Esophagus (tissue), 2 donors: ENCODE measurements at regions not wholly inside any gene's neighbourhood (a gene's known extent, or its start where the extent isn't known, plus 50 kb on each side); places are given as distances from the start of the nearest gene placed in this dataset.

Experiments
- H3K27ac ChIP-seq, 2 donors: one replicate each; pipeline ENCODE4 v1.5.1; 2013; ENCODE audit warnings: low read depth in 2 of 2, mild to moderate bottlenecking in 2 of 2, inconsistent platforms in 1 of 2, low read length in 1 of 2, moderate library complexity in 1 of 2
- H3K27me3 ChIP-seq, 2 donors: one replicate each; pipeline ENCODE4 v1.6.1; 2013; ENCODE audit warnings: low read length in 2 of 2, control low read depth in 1 of 2, mild to moderate bottlenecking in 1 of 2; ENCODE audit not compliant: insufficient read depth in 2 of 2, control insufficient read depth in 1 of 2
- H3K36me3 ChIP-seq, 2 donors: one replicate each; pipeline ENCODE4 v1.6.1; 2013; ENCODE audit warnings: low read length in 1 of 2; ENCODE audit not compliant: control insufficient read depth in 2 of 2, insufficient read depth in 2 of 2
- H3K4me1 ChIP-seq, 2 donors: one replicate each; pipeline ENCODE4 v1.6.1; 2013; ENCODE audit warnings: low read length in 1 of 2; ENCODE audit not compliant: control insufficient read depth in 2 of 2, insufficient read depth in 2 of 2
- H3K4me3 ChIP-seq, 2 donors: one replicate each; pipeline ENCODE4 v1.5.1; 2013; ENCODE audit warnings: low read length in 2 of 2, mild to moderate bottlenecking in 2 of 2, low read depth in 1 of 2, moderate library complexity in 1 of 2
- H3K9me3 ChIP-seq, 2 donors: one replicate each; pipeline ENCODE4 v1.6.1; 2013; ENCODE audit warnings: mild to moderate bottlenecking in 2 of 2, low read depth in 1 of 2, low read length in 1 of 2, moderate library complexity in 1 of 2; ENCODE audit not compliant: control insufficient read depth in 2 of 2, insufficient read depth in 1 of 2
- WGBS, 2 donors: extraction: QIAGEN DNeasy Blood & Tissue Kit; methylation state at CpG; one replicate each; pipeline ENCODE4 v1.1.7; 2013; 5-methylcytosine and 5-hydroxymethylcytosine counted together
- donor health status: healthy with polysubstance abuse.
- donor health status: Bipolar disorder and iron deficiency.

DNA sequence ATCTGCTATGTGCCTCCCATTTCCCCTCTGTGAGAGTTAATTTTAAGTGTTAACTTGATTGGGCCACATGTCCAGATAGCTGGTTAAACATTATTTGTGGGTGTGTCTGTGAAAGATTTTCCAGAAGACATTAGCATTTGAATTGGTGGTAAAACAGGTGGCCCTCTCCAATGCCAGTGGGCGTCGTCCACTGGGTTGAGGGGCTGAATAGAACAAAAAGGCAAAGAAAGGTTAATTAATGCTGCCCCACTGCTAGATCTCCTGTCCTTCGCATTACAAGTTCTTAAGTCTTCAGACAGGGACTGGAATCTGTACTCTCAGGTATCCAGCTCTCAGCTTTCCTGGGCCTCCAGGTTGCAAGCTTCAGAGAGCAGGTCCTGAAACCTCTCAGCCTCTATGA lies 1160.9 kb upstream of the LRRN3 start:
- no peaks in the 10 kb centered on the region for H3K36me3 ChIP-seq
- H3K4me3 ChIP-seq = no peak overlapping the region
- no peak overlapping the region for H3K27ac ChIP-seq
- H3K27me3 ChIP-seq = no peaks in the 10 kb centered on the region
- no peaks in the 10 kb centered on the region for H3K4me1 ChIP-seq
- H3K9me3 ChIP-seq = no peaks in the 10 kb centered on the region
- 87 to 89% methylated on average over 3 of the region's 3 CpGs for WGBS, 2 donors

- Histone ChIP-seq H3K4me3 (no peak overlapping the region), H3K27me3 (no peaks in the 10 kb centered on the region), H3K4me1 (no peaks in the 10 kb centered on the region), H3K36me3 (no peaks in the 10 kb centered on the region), H3K27ac (no peak overlapping the region), H3K9me3 (no peaks in the 10 kb centered on the region)
- 33 to 34% methylated on average over 2 of the region's 2 CpGs for WGBS, 2 donors
These were observed 1151.7 kb upstream of the LRRN3 start for GRCh38 chr7:109939207-109939606.

GRCh38 chr7:109945820-109946518 lies 1145.0 kb upstream of the LRRN3 start:
- H3K27me3 ChIP-seq = no peaks in the 10 kb centered on the region
- no peaks in the 10 kb centered on the region for H3K9me3 ChIP-seq
- no peak overlapping the region for H3K4me3 ChIP-seq
- WGBS, 2 donors = 85% methylated on average over 4 of the region's 4 CpGs
- H3K36me3 ChIP-seq = no peaks in the 10 kb centered on the region
- no peak overlapping the region for H3K27ac ChIP-seq
- no peaks in the 10 kb centered on the region for H3K4me1 ChIP-seq

GRCh38 chr7:109950256-109950655 lies 1140.7 kb upstream of the LRRN3 start:
- Histone ChIP-seq H3K27me3 (no peaks in the 10 kb centered on the region), H3K36me3 (no peaks in the 10 kb centered on the region), H3K4me3 (no peak overlapping the region), H3K9me3 (no peaks in the 10 kb centered on the region), H3K4me1 (no peaks in the 10 kb centered on the region), H3K27ac (no peak overlapping the region)
- WGBS, 2 donors = 46 to 55% methylated on average over 2 of the region's 2 CpGs

DNA sequence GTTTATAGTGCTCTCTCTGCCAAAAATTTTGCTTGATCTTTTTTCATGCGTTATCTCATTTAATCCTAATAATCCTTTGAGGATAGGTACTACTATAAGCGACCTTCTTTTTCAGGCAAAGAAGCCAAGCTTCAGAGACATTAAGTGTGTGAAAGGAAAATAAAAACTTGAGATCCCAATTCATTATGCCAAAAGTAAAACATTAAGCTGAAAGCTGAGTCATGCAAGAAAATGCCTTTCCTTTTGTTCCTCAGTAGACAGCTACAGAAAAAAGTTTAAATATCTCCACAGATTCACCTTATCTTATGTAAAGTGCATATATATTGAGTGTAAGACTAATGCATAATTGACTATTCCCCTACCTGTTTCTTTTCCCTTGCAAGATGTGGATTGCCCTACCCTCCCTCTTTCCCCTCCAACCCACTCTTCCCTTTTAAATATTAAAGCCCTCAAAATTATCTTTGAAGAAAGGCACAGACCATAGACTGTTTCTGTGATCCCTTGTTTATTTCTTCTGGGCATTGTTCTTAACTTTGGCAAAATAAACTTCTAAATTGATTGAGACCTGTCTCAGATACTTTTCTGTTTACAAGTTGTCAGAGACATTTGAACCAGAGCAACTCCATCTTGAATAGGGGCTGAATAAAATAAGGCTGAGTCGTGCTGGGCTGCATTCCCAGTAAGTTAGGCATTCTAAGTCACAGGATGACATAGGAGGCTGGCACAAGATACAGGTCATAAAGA lies 1139.9 kb upstream of the LRRN3 start:
- no peaks in the 10 kb centered on the region for H3K4me1 ChIP-seq
- 32 to 40% methylated on average over 3 of the region's 3 CpGs for WGBS, 2 donors
- H3K27ac ChIP-seq = no peak overlapping the region
- no peaks in the 10 kb centered on the region for H3K27me3 ChIP-seq
- H3K9me3 ChIP-seq = no peaks in the 10 kb centered on the region
- H3K36me3 ChIP-seq = no peaks in the 10 kb centered on the region
- no peak overlapping the region for H3K4me3 ChIP-seq

DNA sequence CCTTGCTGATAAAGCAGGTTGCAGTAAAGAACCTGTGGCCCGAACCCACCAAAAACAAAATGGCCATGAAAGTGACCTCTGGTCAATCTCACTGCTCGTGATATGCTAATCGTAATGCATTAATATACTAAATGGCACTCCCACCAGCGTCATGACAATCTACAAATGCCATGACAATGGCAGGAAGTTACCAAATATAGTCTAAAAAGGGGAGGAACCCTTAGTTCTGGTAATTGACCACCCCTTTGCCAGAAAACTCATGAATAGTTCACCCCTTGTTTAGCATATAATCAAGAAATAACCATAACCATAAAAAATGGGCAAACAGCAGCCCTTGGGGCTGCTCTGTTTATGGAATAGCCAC lies 1139.4 kb upstream of the LRRN3 start:
- Histone ChIP-seq H3K36me3 (no peaks in the 10 kb centered on the region), H3K4me1 (no peaks in the 10 kb centered on the region), H3K4me3 (no peak overlapping the region), H3K27ac (no peak overlapping the region), H3K9me3 (no peaks in the 10 kb centered on the region), H3K27me3 (no peaks in the 10 kb centered on the region)
- WGBS, 2 donors = 82 to 85% methylated on average over 4 of the region's 4 CpGs

DNA sequence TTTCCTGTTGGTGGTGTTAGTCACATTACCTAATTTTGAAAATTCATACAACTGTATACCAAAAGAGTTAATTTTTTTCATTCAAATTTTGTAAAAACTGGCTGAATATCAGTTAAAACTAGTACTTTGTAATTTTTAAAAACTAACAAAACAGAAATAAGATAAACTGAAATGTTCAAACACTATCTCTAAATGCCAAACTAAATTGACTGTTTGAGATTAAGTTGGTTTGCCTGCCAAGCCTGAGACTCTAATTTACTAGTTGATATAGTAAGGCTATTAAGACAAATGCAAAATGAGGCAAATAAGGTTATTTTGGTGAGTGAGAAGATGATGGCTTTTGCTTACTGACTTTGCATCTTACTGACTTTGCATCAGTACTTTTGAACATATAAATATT lies 1134.9 kb upstream of the LRRN3 start:
- Histone ChIP-seq H3K27me3 (no peaks in the 10 kb centered on the region), H3K4me3 (no peak overlapping the region), H3K9me3 (no peaks in the 10 kb centered on the region), H3K36me3 (no peaks in the 10 kb centered on the region), H3K27ac (no peak overlapping the region), H3K4me1 (no peaks in the 10 kb centered on the region)

- no peak overlapping the region for H3K27ac ChIP-seq
- no peak overlapping the region for H3K4me3 ChIP-seq
- no peaks in the 10 kb centered on the region for H3K27me3 ChIP-seq
- no peaks in the 10 kb centered on the region for H3K4me1 ChIP-seq
- no peaks in the 10 kb centered on the region for H3K9me3 ChIP-seq
- H3K36me3 ChIP-seq = no peaks in the 10 kb centered on the region
These were observed 1134.0 kb upstream of the LRRN3 start for GRCh38 chr7:109956916-109957315.

GRCh38 chr7:109963741-109964140 lies 1127.2 kb upstream of the LRRN3 start:
- 90 to 93% methylated on average over 3 of the region's 3 CpGs for WGBS, 2 donors
- no peaks in the 10 kb centered on the region for H3K9me3 ChIP-seq
- no peaks in the 10 kb centered on the region for H3K36me3 ChIP-seq

DNA sequence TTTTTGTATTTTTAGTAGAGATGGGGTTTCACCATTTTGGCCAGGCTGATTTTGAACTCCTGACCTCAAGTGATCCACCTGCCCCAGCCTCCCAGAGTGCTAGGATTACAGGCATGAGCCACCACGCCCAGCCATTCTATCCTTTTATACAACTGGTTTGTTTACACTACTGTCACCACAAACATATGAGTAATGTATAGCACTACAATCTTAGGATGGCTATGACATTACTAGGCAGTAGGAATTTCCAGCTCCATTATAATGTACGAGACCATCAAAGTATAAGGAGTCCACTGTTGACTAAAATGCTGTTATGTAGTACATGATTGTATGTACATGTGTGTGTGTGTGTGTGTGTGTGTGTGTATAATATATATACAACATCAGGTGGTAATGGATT lies 1126.1 kb upstream of the LRRN3 start:
- Histone ChIP-seq H3K4me3 (no peak overlapping the region), H3K27ac (no peak overlapping the region), H3K4me1 (no peaks in the 10 kb centered on the region), H3K9me3 (no peaks in the 10 kb centered on the region), H3K27me3 (no peaks in the 10 kb centered on the region), H3K36me3 (no peaks in the 10 kb centered on the region)
- 69% methylated on average over 2 of the region's 2 CpGs for WGBS, 2 donors

More at GRCh38 chr7:109963741-109964140, 1127.2 kb upstream of the LRRN3 start:
- Histone ChIP-seq H3K4me1 (no peaks in the 10 kb centered on the region), H3K4me3 (no peak overlapping the region), H3K27me3 (no peaks in the 10 kb centered on the region), H3K27ac (no peak overlapping the region)
